ENCODE measurements at regions not wholly inside any gene's neighbourhood (a gene's known extent, or its start where the extent isn't known, plus 50 kb on each side); places are given as distances from the start of the nearest gene placed in this dataset.

DNA sequence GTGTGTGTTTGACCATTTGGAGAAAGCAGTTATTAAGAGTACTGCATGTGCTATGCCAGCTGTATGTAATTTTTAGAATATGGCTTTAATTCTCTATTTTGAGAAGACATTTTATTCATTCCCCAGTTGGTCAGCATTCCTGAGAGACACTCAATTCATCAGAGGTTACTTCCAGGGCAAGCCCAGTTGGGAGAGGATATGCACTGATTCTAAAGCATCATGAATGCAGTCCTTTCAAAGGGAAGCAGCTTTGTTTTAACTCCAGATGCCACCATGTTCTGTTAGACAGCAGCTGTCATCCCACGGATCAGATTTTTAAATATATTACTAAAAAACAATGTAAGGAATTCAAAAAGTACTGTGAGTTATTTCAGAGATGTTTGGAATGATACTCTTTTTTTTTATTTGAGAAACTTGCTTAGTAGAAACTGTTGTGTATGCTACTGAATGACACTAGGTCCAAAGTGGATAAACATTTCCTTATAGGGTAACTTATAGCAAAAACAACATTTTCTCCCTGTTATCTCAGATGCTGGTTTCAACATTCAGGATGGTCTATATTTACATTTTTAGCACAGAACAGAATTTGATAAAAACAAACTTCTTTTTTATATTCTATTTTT is 149.5 kb upstream of the B3GALT2 start:
- Mint-ChIP-seq H3K27ac (ENCODE audit: low read depth, unreplicated experiment) (no peak overlapping the region), H3K9me3 (ENCODE audit: unreplicated experiment) (peaks cover 24% of the 10 kb centered on the region), H3K36me3 (ENCODE audit: insufficient read depth, unreplicated experiment) (no peaks in the 10 kb centered on the region), H3K4me1 (ENCODE audit: insufficient read depth, unreplicated experiment) (no peaks in the 10 kb centered on the region), H3K27me3 (ENCODE audit: insufficient read depth, unreplicated experiment) (no peaks in the 10 kb centered on the region), H3K4me3 (ENCODE audit: unreplicated experiment) (no peak overlapping the region)
- ChIA-PET POLR2A (no interaction called here), CTCF (interaction anchor here (1.0 to 1.7 kb wide), 2 partner anchors 12 to 150 kb away, joined by 3 to 4 read pairs; partner anchors contain the start of gene B3GALT2)
- TF ChIP-seq, protein P1, sequence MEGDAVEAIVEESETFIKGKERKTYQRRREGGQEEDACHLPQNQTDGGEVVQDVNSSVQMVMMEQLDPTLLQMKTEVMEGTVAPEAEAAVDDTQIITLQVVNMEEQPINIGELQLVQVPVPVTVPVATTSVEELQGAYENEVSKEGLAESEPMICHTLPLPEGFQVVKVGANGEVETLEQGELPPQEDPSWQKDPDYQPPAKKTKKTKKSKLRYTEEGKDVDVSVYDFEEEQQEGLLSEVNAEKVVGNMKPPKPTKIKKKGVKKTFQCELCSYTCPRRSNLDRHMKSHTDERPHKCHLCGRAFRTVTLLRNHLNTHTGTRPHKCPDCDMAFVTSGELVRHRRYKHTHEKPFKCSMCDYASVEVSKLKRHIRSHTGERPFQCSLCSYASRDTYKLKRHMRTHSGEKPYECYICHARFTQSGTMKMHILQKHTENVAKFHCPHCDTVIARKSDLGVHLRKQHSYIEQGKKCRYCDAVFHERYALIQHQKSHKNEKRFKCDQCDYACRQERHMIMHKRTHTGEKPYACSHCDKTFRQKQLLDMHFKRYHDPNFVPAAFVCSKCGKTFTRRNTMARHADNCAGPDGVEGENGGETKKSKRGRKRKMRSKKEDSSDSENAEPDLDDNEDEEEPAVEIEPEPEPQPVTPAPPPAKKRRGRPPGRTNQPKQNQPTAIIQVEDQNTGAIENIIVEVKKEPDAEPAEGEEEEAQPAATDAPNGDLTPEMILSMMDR (IDR thresholded peaks at IDR 0.05; ENCODE audit: unreplicated experiment): no peak
- no TSS peak for BruUV-seq (replicated peaks)
- no peak for DNase-seq (ENCODE audit: unreplicated experiment)
- intact Hi-C loops (cut with micrococcal nuclease): no loop called here

DNA sequence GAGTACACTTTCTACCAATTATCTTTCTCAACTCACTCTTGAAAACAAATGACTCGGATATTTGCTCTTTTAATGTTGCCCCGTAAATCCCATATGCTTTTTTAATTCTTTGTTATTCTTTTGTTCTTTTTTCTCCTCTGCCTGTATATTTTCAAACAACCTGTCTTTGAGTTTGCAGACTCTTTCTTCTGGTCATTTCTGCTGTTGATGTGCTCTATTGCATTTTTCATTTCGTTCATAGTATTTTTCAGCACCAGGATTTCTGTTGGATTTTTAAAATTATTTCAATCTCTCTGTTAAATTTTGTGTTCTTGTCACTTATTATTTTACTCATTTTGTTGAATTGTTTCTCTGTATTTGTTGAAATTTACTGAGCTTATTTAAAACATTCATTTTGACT is 146.8 kb upstream of the B3GALT2 start:
- Mint-ChIP-seq H3K36me3 (ENCODE audit: insufficient read depth, unreplicated experiment) (no peaks in the 10 kb centered on the region), H3K4me1 (ENCODE audit: insufficient read depth, unreplicated experiment) (no peaks in the 10 kb centered on the region), H3K9me3 (ENCODE audit: unreplicated experiment) (peaks cover 36% of the 10 kb centered on the region), H3K27ac (ENCODE audit: low read depth, unreplicated experiment) (no peak overlapping the region), H3K27me3 (ENCODE audit: insufficient read depth, unreplicated experiment) (no peaks in the 10 kb centered on the region), H3K4me3 (ENCODE audit: unreplicated experiment) (no peak overlapping the region)
- intact Hi-C loops (cut with micrococcal nuclease): no loop called here
- no TSS peak for BruUV-seq (replicated peaks)
- TF ChIP-seq, protein P1 (IDR thresholded peaks at IDR 0.05; ENCODE audit: unreplicated experiment): no peak
- ChIA-PET POLR2A (no interaction called here), CTCF (no interaction called here)
- no peak for DNase-seq (ENCODE audit: unreplicated experiment)

DNA sequence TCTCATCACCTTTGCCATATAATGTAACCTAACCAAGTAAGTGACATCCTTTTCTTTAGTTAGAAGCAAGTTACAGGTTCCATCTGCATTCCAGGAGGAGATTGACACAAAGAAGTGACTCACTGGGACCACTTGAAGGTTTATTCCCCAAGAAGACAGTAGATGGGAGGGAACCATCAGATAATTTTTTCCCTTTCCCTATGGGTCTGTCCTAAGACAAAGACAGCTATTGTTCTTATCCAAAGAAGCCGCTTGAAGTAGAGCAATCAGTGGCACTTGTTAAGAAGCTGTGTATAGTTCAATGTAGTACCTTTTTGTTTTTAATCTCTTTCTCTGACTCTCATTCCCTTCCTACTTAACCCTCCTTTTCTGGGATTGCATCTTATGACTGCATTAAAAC is 139.9 kb upstream of the B3GALT2 start:
- Mint-ChIP-seq H3K27me3 (ENCODE audit: insufficient read depth, unreplicated experiment) (no peaks in the 10 kb centered on the region), H3K27ac (ENCODE audit: low read depth, unreplicated experiment) (no peak overlapping the region), H3K36me3 (ENCODE audit: insufficient read depth, unreplicated experiment) (peaks cover 7% of the 10 kb centered on the region), H3K9me3 (ENCODE audit: unreplicated experiment) (peaks cover 30% of the 10 kb centered on the region), H3K4me3 (ENCODE audit: unreplicated experiment) (no peak overlapping the region), H3K4me1 (ENCODE audit: insufficient read depth, unreplicated experiment) (peaks cover 12% of the 10 kb centered on the region)
- TF ChIP-seq, protein P1 (IDR thresholded peaks at IDR 0.05; ENCODE audit: unreplicated experiment): no peak
- no peak for DNase-seq (ENCODE audit: unreplicated experiment)
- POLR2A ChIA-PET: no interaction called here
- intact Hi-C loops (cut with micrococcal nuclease): no loop called here
- CTCF ChIA-PET: interaction anchor here (0.6 to 1.2 kb wide), 3 partner anchors 12 to 27 kb away, joined by 3 read pairs; no protein-coding TSS in a partner anchor
- BruUV-seq (replicated peaks): no TSS peak

DNA sequence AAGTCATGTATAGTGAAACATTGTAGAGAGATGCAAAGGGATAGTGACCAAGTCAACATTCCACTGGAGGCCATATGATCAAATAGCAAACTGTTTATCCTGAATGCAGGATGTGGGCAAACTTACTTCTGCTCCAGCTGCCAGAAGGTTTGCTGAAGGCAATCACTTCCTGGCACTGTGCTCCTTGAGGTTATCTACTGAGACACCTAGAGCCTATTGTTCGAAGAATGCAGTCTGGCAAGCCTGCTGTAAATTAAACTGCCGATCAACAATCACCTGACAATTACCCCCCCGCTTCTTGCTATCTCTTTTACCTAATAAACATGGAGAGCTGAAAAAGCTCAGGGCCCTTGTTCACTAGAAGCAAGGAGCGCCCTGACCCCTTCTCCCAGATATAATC is 139.4 kb upstream of the B3GALT2 start:
- TF ChIP-seq, protein P1 (IDR thresholded peaks at IDR 0.05; ENCODE audit: unreplicated experiment): no peak
- DNase-seq (ENCODE audit: unreplicated experiment): no peak
- intact Hi-C loops (cut with micrococcal nuclease): no loop called here
- Mint-ChIP-seq H3K9me3 (ENCODE audit: unreplicated experiment) (peaks cover 28% of the 10 kb centered on the region), H3K4me1 (ENCODE audit: insufficient read depth, unreplicated experiment) (peaks cover 14% of the 10 kb centered on the region), H3K36me3 (ENCODE audit: insufficient read depth, unreplicated experiment) (peaks cover 7% of the 10 kb centered on the region), H3K27ac (ENCODE audit: low read depth, unreplicated experiment) (no peak overlapping the region), H3K4me3 (ENCODE audit: unreplicated experiment) (no peak overlapping the region), H3K27me3 (ENCODE audit: insufficient read depth, unreplicated experiment) (no peaks in the 10 kb centered on the region)
- BruUV-seq (replicated peaks): no TSS peak
- CTCF ChIA-PET: interaction anchor here (0.6 to 1.0 kb wide), 3 partner anchors 12 to 173 kb away, joined by 3 to 4 read pairs (median 3); no protein-coding TSS in a partner anchor
- POLR2A ChIA-PET: no interaction called here
